HG03139 (cell line): ENCODE measurements at regions not wholly inside any gene's neighbourhood (a gene's known extent, or its start where the extent isn't known, plus 50 kb on each side); places are given as distances from the start of the nearest gene placed in this dataset.
"Not testable (repeated sequence)": the region's sequence is repeated elsewhere in the genome, so short reads cannot be mapped to it uniquely, and the experiment has no call there.

Experiments
- ATAC-seq: cut with Tn5 transposase; IDR thresholded peaks from one replicate; pipeline ENCODE4 v1.9.1; 2021; ENCODE audit not compliant: unreplicated experiment

DNA sequence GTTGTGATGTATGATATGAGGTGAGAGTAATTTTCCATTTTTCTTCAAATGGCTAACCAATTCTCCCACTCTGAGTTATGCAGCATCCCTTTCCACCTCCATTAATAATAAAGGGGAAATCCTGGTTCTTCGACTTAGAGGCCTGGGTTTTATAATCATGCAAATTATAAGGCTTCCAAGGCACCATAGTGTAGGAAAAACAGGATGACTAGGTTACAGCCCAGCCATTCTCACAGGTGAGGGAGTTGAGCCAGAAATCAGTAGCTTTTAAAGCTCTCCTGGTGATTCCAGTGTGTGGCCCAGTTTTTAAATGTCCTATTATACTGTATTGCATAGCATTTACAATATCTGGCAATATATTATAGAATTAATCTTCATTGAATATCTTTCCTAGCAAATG, 203.1 kb downstream of the ARHGEF9 start:
- no peak for ATAC-seq

DNA sequence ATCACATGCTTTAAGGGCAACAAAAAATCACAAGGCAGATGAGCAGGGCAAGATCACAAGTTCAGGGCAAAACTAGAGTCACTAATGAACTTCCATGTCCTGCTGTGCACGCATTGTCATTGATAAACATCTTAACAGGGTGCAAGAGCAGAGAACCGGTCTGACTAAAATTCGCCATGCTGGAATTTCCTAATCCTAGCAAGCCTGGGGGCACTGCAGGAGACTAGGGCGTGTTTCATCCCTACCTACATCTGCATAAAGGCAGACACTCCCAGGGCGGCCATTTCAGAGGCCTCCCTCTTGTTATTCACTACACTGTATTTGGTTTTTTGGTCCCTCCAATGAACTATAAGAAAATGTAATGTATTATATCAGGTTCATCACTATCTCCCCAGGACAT, 203.6 kb downstream of the ARHGEF9 start:
- ATAC-seq = no peak

- no peak for ATAC-seq
Observed at GRCh38 chrX:63576533-63576932, 208.5 kb downstream of the ARHGEF9 start.

DNA sequence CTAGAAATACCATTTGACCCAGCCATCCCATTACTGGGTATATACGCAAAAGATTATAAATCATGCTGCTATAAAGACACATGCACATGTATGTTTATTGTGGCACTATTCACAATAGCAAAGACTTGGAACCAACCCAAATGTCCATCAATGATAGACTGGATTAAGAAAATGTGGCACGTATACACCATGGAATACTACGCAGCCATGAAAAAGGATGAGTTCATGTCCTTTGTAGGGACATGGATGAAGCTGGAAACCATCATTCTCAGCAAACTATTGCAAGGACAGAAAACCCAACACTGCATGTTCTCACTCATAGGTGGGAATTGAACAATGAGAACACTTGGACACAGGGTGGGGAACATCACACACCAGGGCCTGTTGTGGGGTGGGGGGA, 209.3 kb downstream of the ARHGEF9 start:
- ATAC-seq = not testable (repeated sequence)

DNA sequence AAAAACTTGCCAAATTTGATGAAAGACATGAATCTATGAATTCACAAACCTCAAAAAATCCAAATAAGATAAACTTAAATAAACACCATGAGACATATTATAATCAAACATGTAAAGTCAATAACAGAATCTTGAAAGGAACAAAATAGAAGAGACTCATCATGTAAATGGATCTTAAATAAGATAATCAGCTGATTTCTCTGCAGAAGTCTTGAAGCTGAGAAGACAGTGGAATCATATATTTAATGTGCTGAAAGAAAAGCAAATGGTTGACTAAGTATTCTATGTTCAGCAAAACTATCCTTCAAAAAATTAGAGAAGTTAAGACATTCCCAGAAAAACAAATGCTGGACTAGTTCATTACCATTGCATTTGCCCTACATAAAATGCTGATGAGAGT, 215.7 kb upstream of the SPIN4 start:
- no peak for ATAC-seq

- ATAC-seq = no peak
Observed at GRCh38 chrX:63561425-63561824, 210.3 kb upstream of the SPIN4 start.

- peak; percentile 99 for ATAC-seq
Observed at GRCh38 chrX:63560601-63561218, 209.6 kb upstream of the SPIN4 start.

GRCh38 chrX:63551856-63552255, 200.7 kb upstream of the SPIN4 start:
- ATAC-seq = no peak

DNA sequence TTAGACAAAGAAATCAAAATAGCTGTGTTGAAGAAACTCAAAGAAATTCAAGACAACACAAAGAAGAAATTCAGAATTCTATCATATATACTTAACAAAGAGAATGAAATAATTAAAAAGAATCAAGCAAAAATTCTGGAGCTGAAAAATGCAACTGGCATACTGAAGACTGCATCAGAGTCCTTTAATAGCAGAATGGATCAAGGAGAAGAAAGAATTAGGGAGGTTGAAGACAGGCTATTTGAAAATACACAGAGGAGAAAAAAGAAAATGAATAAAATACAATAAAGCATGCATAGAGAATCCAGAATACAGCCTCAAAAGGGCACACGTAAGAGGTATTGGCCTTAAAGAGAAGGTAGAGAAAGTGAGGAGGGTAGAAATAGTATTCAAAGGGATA, 179.5 kb upstream of the SPIN4 start:
- ATAC-seq = no peak

- ATAC-seq = no peak
Observed at GRCh38 chrX:63529961-63530360, 178.8 kb upstream of the SPIN4 start.

DNA sequence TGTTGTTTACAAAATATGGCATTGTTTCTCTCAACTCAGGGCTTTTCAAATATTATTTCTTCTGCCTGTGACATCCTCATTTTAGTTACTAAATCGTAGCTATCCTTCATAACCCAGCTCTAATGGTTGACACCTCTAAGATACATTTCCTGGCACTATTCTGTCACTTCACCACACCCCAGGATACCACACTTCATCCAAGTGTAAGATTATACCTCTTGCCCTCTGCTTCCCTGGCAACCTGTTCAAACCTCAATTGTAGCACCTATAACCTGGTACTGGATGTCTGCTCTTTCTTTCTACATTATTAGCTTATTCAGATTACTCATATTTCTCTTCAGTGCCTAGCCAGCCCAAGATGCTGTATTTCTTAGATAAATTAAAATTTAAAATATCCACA, 175.7 kb upstream of the SPIN4 start:
- ATAC-seq = no peak

GRCh38 chrX:63525491-63525890, 174.4 kb upstream of the SPIN4 start:
- no peak for ATAC-seq

DNA sequence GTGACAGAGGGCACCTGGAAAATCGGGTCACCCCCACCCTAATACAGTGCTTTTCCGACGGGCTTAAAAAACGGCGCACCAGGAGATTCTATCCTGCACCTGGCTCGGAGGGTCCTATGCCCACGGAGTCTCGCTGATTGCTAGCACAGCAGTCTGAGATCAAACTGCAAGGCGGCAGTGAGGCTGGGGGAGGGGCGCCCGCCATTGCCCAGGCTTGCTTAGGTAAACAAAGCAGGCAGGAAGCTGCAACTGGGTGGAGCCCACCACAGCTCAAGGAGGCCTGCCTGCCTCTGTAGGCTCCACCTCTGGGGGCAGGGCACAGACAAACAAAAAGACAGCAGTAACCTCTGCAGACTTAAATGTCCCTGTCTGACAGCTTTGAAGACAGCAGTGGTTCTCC, 168.2 kb upstream of the SPIN4 start:
- not testable (repeated sequence) for ATAC-seq

DNA sequence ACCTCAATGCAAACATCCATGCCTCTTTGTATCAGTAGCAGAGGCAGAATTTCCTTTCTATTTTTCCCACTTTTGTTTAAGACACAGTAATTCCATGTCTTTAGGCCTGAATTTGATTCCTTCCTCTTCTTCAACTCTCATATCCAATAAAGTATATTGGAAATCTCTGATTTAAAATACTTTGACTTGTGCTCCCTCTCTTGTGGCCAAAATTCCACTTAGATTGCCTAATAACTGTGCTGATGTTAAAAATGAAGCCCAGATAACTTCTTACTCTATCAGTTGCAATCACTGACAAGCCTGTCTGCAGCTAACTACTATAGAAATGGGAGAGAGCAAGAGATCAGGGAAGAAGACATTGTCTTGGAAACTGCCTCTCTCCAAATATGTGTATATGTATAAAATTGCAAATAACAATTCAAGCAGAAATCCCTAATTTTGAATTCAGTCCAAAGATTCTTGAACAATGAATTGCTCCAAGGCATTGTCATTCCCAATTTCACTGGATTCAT, 163.5 kb upstream of the SPIN4 start:
- ATAC-seq = no peak

GRCh38 chrX:63513825-63514568, 162.9 kb upstream of the SPIN4 start:
- no peak for ATAC-seq

- ATAC-seq = no peak
Observed at GRCh38 chrX:63511361-63511760, 160.2 kb upstream of the SPIN4 start.

DNA sequence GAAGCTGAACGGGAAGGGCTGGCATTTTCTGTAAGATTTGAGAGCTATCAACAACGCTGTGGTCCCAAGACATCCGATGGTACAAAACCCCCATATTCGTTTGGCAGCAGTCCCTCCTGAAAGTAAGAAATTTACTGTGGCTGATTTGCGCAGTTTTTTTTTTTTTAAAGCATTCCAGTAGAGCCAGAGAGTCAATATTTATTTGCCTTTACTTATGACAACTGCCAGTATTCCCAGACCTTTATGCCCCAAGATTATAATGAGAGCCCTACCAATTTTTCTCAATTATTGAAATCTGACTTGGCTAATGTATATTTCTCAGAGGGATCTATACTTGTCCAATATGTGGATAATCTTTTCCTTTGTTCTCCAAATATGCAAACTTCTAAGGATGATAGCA, 157.5 kb upstream of the SPIN4 start:
- no peak for ATAC-seq

- ATAC-seq = no peak
Observed at GRCh38 chrX:63506320-63506719, 155.2 kb upstream of the SPIN4 start.

GRCh38 chrX:63503541-63503940, 152.4 kb upstream of the SPIN4 start:
- ATAC-seq = no peak

GRCh38 chrX:63488546-63489373, 137.6 kb upstream of the SPIN4 start:
- ATAC-seq = no peak

- ATAC-seq = no peak
Observed at GRCh38 chrX:63475200-63475599, 124.1 kb upstream of the SPIN4 start.

GRCh38 chrX:63471004-63471403, 119.9 kb upstream of the SPIN4 start:
- no peak for ATAC-seq
